SK-N-SH (cell line): ENCODE measurements at regions not wholly inside any gene's neighbourhood (a gene's known extent, or its start where the extent isn't known, plus 50 kb on each side); places are given as distances from the start of the nearest gene placed in this dataset.

Experiments
- CTCF ChIA-PET: fragments of 300-600, 350-600 bp; formaldehyde crosslinking; extraction: SDS; loops from one replicate; lab custom pipeline; 2021; lab: Yijun Ruan, JAX
- POLR2A ChIA-PET: fragments of 350-600 bp; sonication (Branson Sonifier 250); formaldehyde crosslinking; extraction: SDS; loops from one replicate; lab custom pipeline; 2020; ENCODE audit warnings: antibody characterized with exemption, inconsistent platforms; lab: Yijun Ruan, JAX
- DNase-seq: peaks from one replicate; pipeline ENCODE4 v3.0.0; 2012
- H2AFZ ChIP-seq: fragments of 200-600 bp; sonication (generic); 2 replicates; pipeline ENCODE4 v1.8.1; 2016; ENCODE audit warnings: antibody characterized with exemption, mild to moderate bottlenecking, low read depth
- H3F3A ChIP-seq: fragments of 200-600 bp; sonication (generic); replicated peaks from 2 replicates; pipeline ENCODE3; 2016; ENCODE audit warnings: antibody characterized with exemption, mild to moderate bottlenecking; ENCODE audit not compliant: insufficient read depth
- H3K27ac ChIP-seq, 2 experiments: fragments of 200-500 bp in 1 of 2; fragments of 200-600 bp in 1 of 2; sonication (Bioruptor generic) in 1 of 2; sonication (generic), shearing (Covaris generic) in 1 of 2; 2 replicates each; pipeline versions ENCODE4 v1.5.1 to v1.6.1; 2014 to 2016; ENCODE audit warnings: low read depth in 2 of 2, inconsistent platforms in 1 of 2, low read length in 1 of 2, mild to moderate bottlenecking in 1 of 2, mixed read lengths in 1 of 2
- H3K27me3 ChIP-seq: fragments of 200-600 bp; sonication (generic), shearing (Covaris generic); 2 replicates; pipeline ENCODE4 v1.6.1; 2016; ENCODE audit warnings: mixed run types; ENCODE audit not compliant: insufficient read depth
- H3K36me3 ChIP-seq, 2 experiments: fragments of 200-500 bp in 1 of 2; fragments of 200-600 bp in 1 of 2; sonication (Bioruptor generic) in 1 of 2; sonication (generic) in 1 of 2; replicated peaks in 1 of 2; 2 replicates each; pipeline versions ENCODE3 to v1.5.1; 2014 to 2016; ENCODE audit warnings: low read length in 1 of 2, mild to moderate bottlenecking in 1 of 2; ENCODE audit not compliant: insufficient read depth in 2 of 2, control insufficient read depth in 1 of 2
- H3K4me1 ChIP-seq, 2 experiments: fragments of 200-500 bp in 1 of 2; fragments of 200-600 bp in 1 of 2; sonication (Bioruptor generic) in 1 of 2; sonication (generic), shearing (Covaris generic) in 1 of 2; 2 replicates each; pipeline versions ENCODE4 v1.5.1 to v1.6.1; 2014 to 2016; ENCODE audit warnings: low read depth in 1 of 2, low read length in 1 of 2, mixed run types in 1 of 2; ENCODE audit not compliant: insufficient read depth in 2 of 2, control insufficient read depth in 1 of 2
- H3K4me2 ChIP-seq: fragments of 200-600 bp; sonication (generic), shearing (Covaris generic); 2 replicates; pipeline ENCODE4 v1.6.1; 2017; ENCODE audit warnings: mixed run types
- H3K4me3 ChIP-seq, 2 experiments: fragments of 200-500 bp in 1 of 2; fragments of 200-600 bp in 1 of 2; sonication (Bioruptor generic) in 1 of 2; sonication (generic), shearing (Covaris generic) in 1 of 2; 2 replicates each; pipeline versions ENCODE4 v1.5.1 to v1.8.1; 2014 to 2016; ENCODE audit warnings: low read depth in 2 of 2, inconsistent platforms in 1 of 2, low read length in 1 of 2, mild to moderate bottlenecking in 1 of 2, mixed read lengths in 1 of 2, moderate library complexity in 1 of 2
- H3K79me2 ChIP-seq: fragments of 200-600 bp; sonication (generic); 2 replicates; pipeline ENCODE4 v1.8.1; 2017; ENCODE audit warnings: mild to moderate bottlenecking; ENCODE audit not compliant: insufficient read depth
- H3K9ac ChIP-seq: fragments of 200-600 bp; sonication (generic); 2 replicates; pipeline ENCODE4 v1.6.1; 2017; ENCODE audit warnings: mixed run types
- H3K9me2 ChIP-seq: fragments of 200-600 bp; sonication (generic); 2 replicates; pipeline ENCODE4 v1.6.1; 2017; ENCODE audit warnings: mixed run types
- H3K9me3 ChIP-seq: fragments of 200-600 bp; sonication (generic); 2 replicates; pipeline ENCODE4 v1.6.1; 2017; ENCODE audit warnings: mixed run types, mild to moderate bottlenecking, moderate library complexity
- H4K20me1 ChIP-seq: fragments of 200-600 bp; sonication (generic); 2 replicates; pipeline ENCODE4 v1.6.1; 2017; ENCODE audit warnings: mild to moderate bottlenecking, mixed run types; ENCODE audit not compliant: insufficient read depth
- EZH2phosphoT487 ChIP-seq: fragments of 200-600 bp; sonication (generic); IDR thresholded peaks from 2 replicates; pipeline ENCODE4 v1.6.1; 2017; ENCODE audit warnings: low read depth, mixed run types, mild to moderate bottlenecking, antibody characterized with exemption, moderate library complexity, borderline replicate concordance
- IRF3 ChIP-seq: fragments of 150-350 bp; IDR thresholded peaks from 2 replicates; pipeline ENCODE4 v1.6.1; 2016; ENCODE audit warnings: mild to moderate bottlenecking, low read depth, low read length
- MAX ChIP-seq: IDR thresholded peaks from 2 replicates; pipeline ENCODE4 v1.4.0; 2012; ENCODE audit warnings: low read depth
- NRF1 ChIP-seq: IDR thresholded peaks from 2 replicates; pipeline ENCODE4 v1.6.1; 2012; ENCODE audit warnings: low read depth, mild to moderate bottlenecking, low read length
- POLR2AphosphoS5 ChIP-seq: IDR thresholded peaks from 2 replicates; pipeline ENCODE4 v1.6.1; 2012; ENCODE audit warnings: low read depth, low read length
- REST ChIP-seq: IDR thresholded peaks from 2 replicates; pipeline ENCODE4 v1.6.1; 2012; ENCODE audit warnings: mild to moderate bottlenecking, low read depth, low read length, moderate library complexity
- RFX5 ChIP-seq: IDR thresholded peaks from 2 replicates; pipeline ENCODE4 v1.6.1; 2012; ENCODE audit warnings: mild to moderate bottlenecking, improper control_type of control experiment, low read length
- RXRA ChIP-seq: IDR thresholded peaks from 2 replicates; pipeline ENCODE4 v1.4.0; 2012; ENCODE audit warnings: low read depth, mild to moderate bottlenecking, borderline replicate concordance
- USF1 ChIP-seq: IDR thresholded peaks from 2 replicates; pipeline ENCODE4 v1.4.0; 2012; ENCODE audit warnings: low read depth, borderline replicate concordance
- WGBS: methylation state at CpG from one replicate; pipeline ENCODE4 v1.1.6; 2017; ENCODE audit warnings: low lambda C conversion rate; 5-methylcytosine and 5-hydroxymethylcytosine counted together

DNA sequence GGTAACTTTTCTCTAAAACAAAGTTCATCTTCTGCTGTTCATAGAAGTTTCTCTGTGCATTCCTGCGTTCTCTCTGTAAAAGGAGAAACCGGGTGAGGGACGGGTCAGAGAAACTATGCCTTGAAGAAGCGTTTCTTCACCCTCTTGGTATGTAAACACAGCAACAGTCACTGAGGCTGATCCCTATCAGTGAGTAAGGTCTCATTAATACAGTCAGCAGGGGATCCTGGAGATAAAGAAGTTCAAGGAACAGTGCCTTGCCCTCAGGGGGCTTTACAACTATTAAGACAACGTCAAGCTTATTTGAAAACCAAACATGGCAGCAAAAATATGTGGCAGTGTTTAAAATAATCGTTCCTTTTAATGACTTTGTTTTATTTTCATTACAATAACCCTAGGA lies 202.9 kb upstream of the IL12B start:
- H3K36me3 ChIP-seq, result no peaks in the 10 kb centered on the region
- 57% methylated on average over 6 of the region's 6 CpGs for WGBS
- H3K4me3 ChIP-seq, result no peak overlapping the region
- H2AFZ ChIP-seq, result no peak overlapping the region
- no peak overlapping the region for H3K4me2 ChIP-seq
- no peaks in the 10 kb centered on the region for H4K20me1 ChIP-seq
- H3K9me2 ChIP-seq, result no peaks in the 10 kb centered on the region
- DNase-seq, result no peak
- no peak for TF ChIP-seq RFX5
- no peak for TF ChIP-seq REST
- TF ChIP-seq USF1, result no peak
- TF ChIP-seq NRF1, result no peak
- TF ChIP-seq EZH2phosphoT487, result no peak
- no peak for TF ChIP-seq RXRA
- TF ChIP-seq POLR2AphosphoS5, result no peak
- TF ChIP-seq, all 33 proteins: peak for 0
- ChIA-PET POLR2A (no interaction called here), CTCF (interaction anchor here (1.0 kb wide), 1 partner anchor 243 kb away, joined by 3 read pairs; no protein-coding TSS in a partner anchor)
- no peak overlapping the region for H3K27ac ChIP-seq
- H3F3A ChIP-seq, result no peaks in the 10 kb centered on the region
- no peaks in the 10 kb centered on the region for H3K4me1 ChIP-seq
- no peaks in the 10 kb centered on the region for H3K9me3 ChIP-seq
- H3K27me3 ChIP-seq, result no peaks in the 10 kb centered on the region
- no peak overlapping the region for H3K9ac ChIP-seq
- H3K79me2 ChIP-seq, result no peaks in the 10 kb centered on the region

DNA sequence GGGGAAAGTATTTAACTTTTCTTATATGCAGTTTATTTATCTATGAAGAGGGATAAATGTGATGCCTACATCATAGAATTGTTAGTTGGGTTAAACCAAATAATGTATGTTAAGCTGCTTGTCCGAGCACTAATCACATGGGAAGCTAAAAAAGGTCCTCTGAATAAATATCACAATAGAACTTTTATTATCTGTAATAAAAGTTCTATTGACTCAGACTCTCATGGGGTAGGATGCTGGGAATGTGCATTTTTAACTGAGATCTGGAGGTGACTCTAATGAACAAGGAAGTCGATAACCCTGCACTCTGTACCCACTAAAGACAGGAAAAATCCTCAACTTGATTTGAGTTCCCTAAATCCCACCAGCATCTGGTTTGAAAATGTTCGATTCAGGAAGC lies 205.9 kb upstream of the IL12B start:
- Histone ChIP-seq H3K9me3 (no peaks in the 10 kb centered on the region), H3K4me2 (no peak overlapping the region), H3K79me2 (no peaks in the 10 kb centered on the region), H3K27ac (no peak overlapping the region), H3K9ac (no peak overlapping the region), H3K27me3 (no peaks in the 10 kb centered on the region), H3K4me3 (no peak overlapping the region), H3K9me2 (no peaks in the 10 kb centered on the region), H2AFZ (no peak overlapping the region), H3F3A (no peaks in the 10 kb centered on the region), H4K20me1 (no peaks in the 10 kb centered on the region), H3K4me1 (no peaks in the 10 kb centered on the region), H3K36me3 (no peaks in the 10 kb centered on the region)
- CTCF ChIA-PET, result no interaction called here
- POLR2A ChIA-PET, result no interaction called here
- 58% methylated on average over 3 of the region's 3 CpGs for WGBS
- DNase-seq, result no peak
- TF ChIP-seq IRF3 (no peak), MAX (no peak)
